WERI-Rb-1 (cell line): ENCODE measurements at regions not wholly inside any gene's neighbourhood (a gene's known extent, or its start where the extent isn't known, plus 50 kb on each side); places are given as distances from the start of the nearest gene placed in this dataset.

ENCODE experiments used
- DNase-seq: peaks from one replicate; pipeline ENCODE4 v3.0.0-alpha.2; 2020
- H3K27ac ChIP-seq: fragments of 250-450 bp; sonication (Bioruptor Pico); 2 replicates; pipeline ENCODE4 v1.5.1; 2020; ENCODE audit warnings: mild to moderate bottlenecking, moderate library complexity
- H3K27me3 ChIP-seq: fragments of 250-450 bp; sonication (Bioruptor Pico); 2 replicates; pipeline ENCODE4 v1.5.1; 2021; ENCODE audit warnings: mild to moderate bottlenecking, low read depth, moderate library complexity; ENCODE audit not compliant: insufficient read depth, severe bottlenecking
- H3K36me3 ChIP-seq: fragments of 250-450 bp; sonication (Bioruptor Pico); 2 replicates; pipeline ENCODE4 v1.5.1; 2020; ENCODE audit warnings: mild to moderate bottlenecking, moderate library complexity
- H3K4me3 ChIP-seq: 2 replicates; pipeline ENCODE4 v1.5.1; 2011; ENCODE audit warnings: low read depth, mild to moderate bottlenecking, control low read depth, low read length
- H3K9me3 ChIP-seq: fragments of 250-450 bp; sonication (Bioruptor Pico); 2 replicates; pipeline ENCODE4 v1.5.1; 2021; ENCODE audit warnings: mild to moderate bottlenecking, moderate library complexity; ENCODE audit not compliant: severe bottlenecking
- TF ChIP-seq, protein P1 (sequence below): IDR thresholded peaks from 2 replicates; pipeline ENCODE4 v1.5.1; 2011; ENCODE audit warnings: low read depth, mild to moderate bottlenecking, control low read depth, inconsistent platforms, low read length

DNA sequence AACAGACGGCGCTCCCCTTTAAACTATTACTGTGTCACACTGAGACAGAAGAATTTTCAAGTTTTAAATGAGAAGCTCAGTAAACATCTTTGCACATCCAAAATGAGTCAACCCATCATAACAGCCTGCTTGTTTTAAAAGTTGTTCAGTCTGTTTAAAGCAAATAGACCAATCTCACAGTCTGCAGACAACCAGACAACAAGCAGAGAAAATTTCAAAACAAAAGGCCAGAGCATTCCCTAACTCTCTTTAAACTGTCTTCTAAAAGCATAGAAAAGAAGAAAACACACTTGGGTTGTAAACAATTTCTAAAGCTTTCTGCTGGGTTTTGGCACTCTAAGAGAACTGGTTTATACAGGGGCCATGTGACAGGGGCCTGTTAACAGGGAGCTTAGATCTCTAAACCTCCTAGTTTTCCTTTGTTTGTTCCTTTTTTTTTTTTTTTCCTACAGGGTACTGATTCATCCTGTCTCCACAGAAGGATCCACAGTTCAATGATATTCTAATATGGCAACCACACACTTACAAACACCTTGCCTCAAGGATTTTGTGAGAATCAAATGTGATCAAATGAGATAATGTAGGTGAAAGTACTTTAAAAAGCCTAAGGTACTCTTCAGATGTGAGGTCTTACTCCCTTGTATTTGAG lies 100.8 kb upstream of the MAML3 start:
- TF ChIP-seq, protein P1, sequence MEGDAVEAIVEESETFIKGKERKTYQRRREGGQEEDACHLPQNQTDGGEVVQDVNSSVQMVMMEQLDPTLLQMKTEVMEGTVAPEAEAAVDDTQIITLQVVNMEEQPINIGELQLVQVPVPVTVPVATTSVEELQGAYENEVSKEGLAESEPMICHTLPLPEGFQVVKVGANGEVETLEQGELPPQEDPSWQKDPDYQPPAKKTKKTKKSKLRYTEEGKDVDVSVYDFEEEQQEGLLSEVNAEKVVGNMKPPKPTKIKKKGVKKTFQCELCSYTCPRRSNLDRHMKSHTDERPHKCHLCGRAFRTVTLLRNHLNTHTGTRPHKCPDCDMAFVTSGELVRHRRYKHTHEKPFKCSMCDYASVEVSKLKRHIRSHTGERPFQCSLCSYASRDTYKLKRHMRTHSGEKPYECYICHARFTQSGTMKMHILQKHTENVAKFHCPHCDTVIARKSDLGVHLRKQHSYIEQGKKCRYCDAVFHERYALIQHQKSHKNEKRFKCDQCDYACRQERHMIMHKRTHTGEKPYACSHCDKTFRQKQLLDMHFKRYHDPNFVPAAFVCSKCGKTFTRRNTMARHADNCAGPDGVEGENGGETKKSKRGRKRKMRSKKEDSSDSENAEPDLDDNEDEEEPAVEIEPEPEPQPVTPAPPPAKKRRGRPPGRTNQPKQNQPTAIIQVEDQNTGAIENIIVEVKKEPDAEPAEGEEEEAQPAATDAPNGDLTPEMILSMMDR = no peak

DNA sequence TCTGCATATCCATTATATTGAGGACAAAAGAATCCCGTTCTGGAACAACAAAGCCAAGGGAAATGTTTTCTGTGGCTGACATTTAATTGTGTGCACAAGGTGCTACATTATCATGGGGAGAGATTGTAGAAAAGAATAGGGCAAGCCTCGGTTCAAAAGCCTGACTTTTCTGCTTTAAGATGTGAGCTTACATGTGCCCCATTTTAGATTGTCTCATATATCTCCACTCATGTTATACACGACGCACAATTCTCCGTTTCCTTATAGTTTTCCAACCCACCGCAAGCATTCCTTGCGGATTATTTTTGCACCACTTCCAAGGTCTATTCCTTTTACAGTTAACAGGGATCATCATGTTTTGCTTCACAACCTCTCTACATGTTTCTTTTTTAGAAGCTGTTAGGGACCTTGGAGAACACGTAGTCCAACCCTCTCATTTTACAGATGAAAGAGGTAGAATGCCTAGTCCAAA lies 99.6 kb upstream of the MAML3 start:
- TF ChIP-seq, protein P1 = no peak
- Histone ChIP-seq H3K27me3 (no peaks in the 10 kb centered on the region), H3K27ac (peak overlapping the region; percentile 96), H3K9me3 (no peaks in the 10 kb centered on the region), H3K36me3 (no peaks in the 10 kb centered on the region), H3K4me3 (no peak overlapping the region)
- DNase-seq = no peak

More for the DNA sequence above, 100.8 kb upstream of the MAML3 start:
- no peak for DNase-seq
- no peak overlapping the region for H3K27ac ChIP-seq
- no peaks in the 10 kb centered on the region for H3K9me3 ChIP-seq
- H3K4me3 ChIP-seq = no peak overlapping the region
- H3K27me3 ChIP-seq = no peaks in the 10 kb centered on the region
- H3K36me3 ChIP-seq = no peaks in the 10 kb centered on the region

DNA sequence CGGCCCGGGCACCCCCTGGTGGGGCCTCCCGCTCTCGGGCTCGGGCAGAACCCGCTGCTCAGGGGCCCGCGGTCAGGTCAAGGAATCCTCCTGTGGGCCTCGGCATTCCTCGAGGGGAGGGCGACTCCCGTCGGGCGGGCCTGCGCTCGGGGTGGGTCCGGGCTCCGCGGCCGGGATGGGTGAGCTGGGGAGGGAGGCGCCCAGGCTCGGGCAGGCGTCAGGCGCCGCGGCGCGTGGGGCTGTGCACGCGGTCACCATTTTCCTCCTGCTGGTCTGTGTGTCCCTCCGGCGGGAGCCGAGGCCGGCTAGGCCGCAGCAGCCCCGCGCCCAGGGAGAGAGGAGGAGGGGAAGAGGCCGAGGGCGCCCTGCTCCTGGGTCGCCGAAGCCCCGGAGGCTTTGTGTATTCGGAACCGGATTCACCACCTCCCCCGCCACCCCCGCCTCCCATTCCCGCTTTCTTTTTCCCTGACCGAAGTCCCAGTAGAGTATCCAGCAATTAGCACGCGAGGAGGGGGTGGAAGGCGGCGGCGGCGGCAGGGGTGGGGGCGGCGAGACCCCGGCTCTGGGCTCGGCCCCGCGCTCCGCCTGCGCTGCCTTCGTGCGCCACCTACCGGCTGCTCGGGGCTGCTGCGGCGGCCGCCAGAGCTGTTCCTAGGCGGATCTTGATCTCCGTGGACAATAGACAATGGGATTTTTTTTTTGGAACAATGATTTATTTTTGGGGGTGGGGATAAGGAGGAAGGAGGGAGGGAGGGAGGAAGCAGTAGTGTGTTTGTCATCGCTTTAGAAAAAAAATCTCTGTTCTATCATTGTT lies 99.0 kb upstream of the MAML3 start:
- Histone ChIP-seq H3K27ac (peak overlapping the region; percentile 96), H3K36me3 (no peaks in the 10 kb centered on the region), H3K9me3 (no peaks in the 10 kb centered on the region), H3K4me3 (peak overlapping the region; percentile 57), H3K27me3 (no peaks in the 10 kb centered on the region)
- DNase-seq = peak; percentile 88
- TF ChIP-seq, protein P1 = peak; percentile 85

DNA sequence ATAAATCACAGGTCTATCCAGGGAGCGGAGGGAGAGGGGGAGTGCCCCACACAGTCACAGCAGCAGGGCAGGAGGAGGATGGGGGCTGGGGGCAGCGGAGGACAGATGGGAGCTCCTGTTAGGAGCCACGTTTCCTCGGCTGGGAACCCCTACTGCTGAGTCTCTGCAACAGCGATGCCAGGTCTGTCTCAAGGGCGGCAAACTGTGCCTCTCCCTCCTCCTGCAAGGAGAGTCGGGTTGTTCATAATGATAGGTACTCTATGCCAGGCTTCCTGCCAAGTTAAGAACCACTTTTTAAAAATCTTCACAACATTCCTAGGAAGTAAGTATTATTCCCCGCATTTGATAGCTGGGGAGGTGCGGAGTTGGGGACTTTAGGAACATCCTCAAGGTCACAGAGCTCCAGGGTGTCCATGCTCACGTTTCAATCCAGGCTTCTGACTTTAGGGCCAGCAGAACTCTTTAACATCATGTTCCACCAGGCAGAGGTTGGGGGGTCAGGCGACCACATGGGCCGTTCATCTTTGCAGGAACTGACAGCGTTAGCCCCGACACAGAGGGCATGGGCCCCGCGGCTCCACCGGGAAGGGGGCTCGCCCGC lies 98.3 kb upstream of the MAML3 start:
- H3K4me3 ChIP-seq = peak overlapping the region; percentile 57
- H3K9me3 ChIP-seq = no peaks in the 10 kb centered on the region
- no peaks in the 10 kb centered on the region for H3K27me3 ChIP-seq
- peak overlapping the region; percentile 96 for H3K27ac ChIP-seq
- TF ChIP-seq, protein P1 = peak; percentile 65
- no peaks in the 10 kb centered on the region for H3K36me3 ChIP-seq
- peak; percentile 93 for DNase-seq

DNA sequence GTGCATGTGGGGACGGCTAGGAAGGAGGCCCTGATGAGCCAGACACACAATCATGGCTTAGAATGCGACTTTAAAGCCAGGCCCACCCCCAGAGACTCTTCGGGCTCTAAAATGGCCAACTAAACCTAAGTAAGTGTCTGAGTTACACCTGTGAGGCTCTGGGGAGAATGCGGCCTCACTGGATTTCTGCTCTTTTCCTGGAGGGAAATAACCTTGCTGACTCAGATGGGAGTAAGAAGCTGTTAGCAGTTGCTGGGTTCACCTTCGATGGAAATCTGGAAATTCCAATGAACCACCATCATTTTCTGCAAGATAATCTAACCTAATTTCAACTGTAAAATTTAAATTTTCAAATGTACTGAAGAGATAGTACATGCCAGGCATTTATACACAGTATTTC lies 97.6 kb upstream of the MAML3 start:
- DNase-seq = no peak
- Histone ChIP-seq H3K27me3 (no peaks in the 10 kb centered on the region), H3K9me3 (no peaks in the 10 kb centered on the region), H3K27ac (peak overlapping the region; percentile 96), H3K4me3 (no peak overlapping the region), H3K36me3 (no peaks in the 10 kb centered on the region)
- TF ChIP-seq, protein P1 = no peak
